Activated B cell treated with CpG ODN at 0.5 μM for 24 hours (primary cell): ENCODE measurements at regions not wholly inside any gene's neighbourhood (a gene's known extent, or its start where the extent isn't known, plus 50 kb on each side); places are given as distances from the start of the nearest gene placed in this dataset.

Source experiments
- ATAC-seq: fragments of 200-7000 bp; cut with Tn5 transposase; one replicate; pipeline ENCODE4 v1.10.0; 2021; ENCODE audit warnings: low read depth, mild to moderate bottlenecking, moderate library complexity
- CTCF ChIA-PET: fragments of 350-600 bp; sonication (Branson Sonifier 250); formaldehyde crosslinking; loops from one replicate; lab custom pipeline; 2021; ENCODE audit warnings: antibody characterized with exemption; lab: Charles Lee
- POLR2A ChIA-PET: fragments of 350-600 bp; sonication (Branson Sonifier 250); formaldehyde crosslinking; loops from one replicate; lab custom pipeline; 2021; ENCODE audit warnings: antibody characterized with exemption; lab: Charles Lee
- DNase-seq: peaks from one replicate; pipeline ENCODE4 v3.0.0; 2022
- H3K27ac Mint-ChIP-seq: one replicate; pipeline ENCODE4 v1.8.0; 2020; ENCODE audit warnings: mixed read lengths
- H3K27me3 Mint-ChIP-seq: one replicate; pipeline ENCODE4 v1.8.0; 2021; ENCODE audit warnings: mixed read lengths
- H3K36me3 Mint-ChIP-seq: one replicate; pipeline ENCODE4 v1.8.0; 2021; ENCODE audit warnings: low read depth, mixed read lengths
- H3K4me1 Mint-ChIP-seq: one replicate; pipeline ENCODE4 v1.8.0; 2021; ENCODE audit warnings: mixed read lengths
- H3K4me3 Mint-ChIP-seq: one replicate; pipeline ENCODE4 v1.8.0; 2020; ENCODE audit warnings: mild to moderate bottlenecking, mixed read lengths
- H3K9me3 Mint-ChIP-seq: one replicate; pipeline ENCODE4 v1.8.0; 2020; ENCODE audit warnings: mixed read lengths
- intact Hi-C: fragments of 100-400 bp; cut with micrococcal nuclease; formaldehyde crosslinking; loops from one replicate; pipeline ENCODE4 v1.15.1; 2024
- TF ChIP-seq, protein P1 (sequence below): fragments of 200-600 bp; IDR thresholded peaks from one replicate; pipeline ENCODE4 v1.8.0; 2022; ENCODE audit warnings: antibody characterized with exemption, mild to moderate bottlenecking

DNA sequence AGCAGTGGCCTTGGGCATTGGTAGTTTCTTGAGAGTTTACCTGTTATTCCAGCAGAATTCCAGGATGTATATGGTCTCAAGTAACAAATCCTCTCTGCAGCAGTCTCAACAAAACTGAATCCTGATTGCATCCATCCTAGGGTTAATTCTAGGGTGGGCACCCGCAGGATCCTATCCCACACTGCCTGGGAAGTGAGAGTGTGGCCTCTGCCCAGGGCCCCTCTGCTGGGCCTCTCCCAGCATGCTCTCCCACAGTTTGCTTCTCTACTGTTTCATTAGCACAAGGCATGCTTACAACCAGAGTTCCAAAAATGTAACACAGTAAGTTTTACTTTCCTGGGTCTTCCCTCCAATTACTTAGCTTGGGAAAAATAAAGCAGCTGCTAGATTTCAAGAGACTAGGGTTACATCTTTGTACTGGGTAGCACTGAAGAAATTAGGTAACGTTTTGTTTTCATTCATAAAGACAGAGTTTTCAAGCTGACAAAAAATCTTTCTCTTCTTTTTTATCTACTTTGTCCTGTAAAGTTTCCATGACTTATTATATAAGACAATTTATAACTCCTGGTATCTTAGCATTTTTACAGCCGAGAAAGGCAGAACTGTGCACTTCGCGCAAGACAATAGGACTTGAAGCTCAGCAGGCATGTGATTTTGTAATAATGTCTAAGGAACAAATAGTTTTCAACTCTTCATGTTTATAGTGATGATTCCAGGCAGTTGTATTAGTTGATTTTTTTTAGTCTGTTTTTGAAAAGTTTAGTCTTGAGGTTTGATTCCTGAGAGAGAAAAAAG, 131.2 kb upstream of the PCDH18 start:
- POLR2A ChIA-PET: no interaction called here
- no peaks in the 10 kb centered on the region for H3K9me3 Mint-ChIP-seq
- H3K27me3 Mint-ChIP-seq: no peaks in the 10 kb centered on the region
- no peaks in the 10 kb centered on the region for H3K4me1 Mint-ChIP-seq
- CTCF ChIA-PET: no interaction called here
- DNase-seq (no peak), ATAC-seq (no peak)
- H3K4me3 Mint-ChIP-seq: no peak overlapping the region
- H3K36me3 Mint-ChIP-seq: no peaks in the 10 kb centered on the region
- no peak overlapping the region for H3K27ac Mint-ChIP-seq
- TF ChIP-seq, protein P1, sequence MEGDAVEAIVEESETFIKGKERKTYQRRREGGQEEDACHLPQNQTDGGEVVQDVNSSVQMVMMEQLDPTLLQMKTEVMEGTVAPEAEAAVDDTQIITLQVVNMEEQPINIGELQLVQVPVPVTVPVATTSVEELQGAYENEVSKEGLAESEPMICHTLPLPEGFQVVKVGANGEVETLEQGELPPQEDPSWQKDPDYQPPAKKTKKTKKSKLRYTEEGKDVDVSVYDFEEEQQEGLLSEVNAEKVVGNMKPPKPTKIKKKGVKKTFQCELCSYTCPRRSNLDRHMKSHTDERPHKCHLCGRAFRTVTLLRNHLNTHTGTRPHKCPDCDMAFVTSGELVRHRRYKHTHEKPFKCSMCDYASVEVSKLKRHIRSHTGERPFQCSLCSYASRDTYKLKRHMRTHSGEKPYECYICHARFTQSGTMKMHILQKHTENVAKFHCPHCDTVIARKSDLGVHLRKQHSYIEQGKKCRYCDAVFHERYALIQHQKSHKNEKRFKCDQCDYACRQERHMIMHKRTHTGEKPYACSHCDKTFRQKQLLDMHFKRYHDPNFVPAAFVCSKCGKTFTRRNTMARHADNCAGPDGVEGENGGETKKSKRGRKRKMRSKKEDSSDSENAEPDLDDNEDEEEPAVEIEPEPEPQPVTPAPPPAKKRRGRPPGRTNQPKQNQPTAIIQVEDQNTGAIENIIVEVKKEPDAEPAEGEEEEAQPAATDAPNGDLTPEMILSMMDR: no peak
- intact Hi-C loops: no loop called here

DNA sequence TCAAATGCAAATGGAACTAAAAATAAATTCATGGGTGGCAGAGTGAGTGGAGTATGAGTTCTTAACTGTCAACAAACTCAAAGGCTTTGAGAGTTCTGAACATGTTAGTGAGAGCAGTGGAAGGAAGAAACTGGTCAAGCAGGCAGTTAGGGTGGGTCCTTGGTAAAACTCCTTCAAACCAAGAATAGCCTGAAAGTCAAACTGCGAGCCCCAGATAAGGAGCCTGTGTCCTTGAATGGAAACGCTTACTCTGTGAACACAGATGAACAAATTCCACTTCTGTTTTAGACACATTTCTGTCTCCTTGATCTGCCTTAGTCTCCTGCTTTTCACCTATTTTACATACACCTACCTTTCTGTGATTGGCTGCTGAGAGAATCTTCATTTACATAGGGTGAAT, 129.4 kb upstream of the PCDH18 start:
- ATAC-seq (no peak), DNase-seq (no peak)
- intact Hi-C loops: no loop called here
- Mint-ChIP-seq H3K4me1 (no peaks in the 10 kb centered on the region), H3K9me3 (peaks cover 3% of the 10 kb centered on the region), H3K36me3 (no peaks in the 10 kb centered on the region), H3K4me3 (no peak overlapping the region), H3K27ac (no peak overlapping the region), H3K27me3 (no peaks in the 10 kb centered on the region)
- TF ChIP-seq, protein P1: no peak
- POLR2A ChIA-PET: no interaction called here
- CTCF ChIA-PET: no interaction called here

DNA sequence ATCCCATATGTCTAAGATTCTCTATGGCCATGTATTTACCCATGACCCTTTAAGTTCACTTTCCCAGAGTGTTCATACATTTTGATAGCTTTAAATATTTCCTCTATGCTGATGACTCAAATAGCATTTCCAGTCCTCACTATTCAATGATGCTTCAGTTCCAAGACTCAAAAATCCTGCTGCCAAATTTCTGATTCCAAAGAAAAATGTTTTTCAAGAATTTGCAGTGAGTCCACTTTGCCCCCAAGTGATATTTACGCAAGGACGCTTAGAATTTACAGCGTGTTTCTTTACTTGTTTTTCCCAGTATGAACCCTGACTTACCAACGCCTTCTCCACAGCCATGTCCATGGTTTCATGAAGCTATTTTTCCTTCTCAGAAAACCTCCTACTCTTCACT, 127.9 kb upstream of the PCDH18 start:
- CTCF ChIA-PET: no interaction called here
- ATAC-seq (no peak), DNase-seq (no peak)
- H3K36me3 Mint-ChIP-seq: no peaks in the 10 kb centered on the region
- H3K4me3 Mint-ChIP-seq: no peak overlapping the region
- intact Hi-C loops: no loop called here
- H3K9me3 Mint-ChIP-seq: peaks cover 3% of the 10 kb centered on the region
- TF ChIP-seq, protein P1: no peak
- POLR2A ChIA-PET: no interaction called here
- no peak overlapping the region for H3K27ac Mint-ChIP-seq
- no peaks in the 10 kb centered on the region for H3K27me3 Mint-ChIP-seq
- H3K4me1 Mint-ChIP-seq: no peaks in the 10 kb centered on the region

DNA sequence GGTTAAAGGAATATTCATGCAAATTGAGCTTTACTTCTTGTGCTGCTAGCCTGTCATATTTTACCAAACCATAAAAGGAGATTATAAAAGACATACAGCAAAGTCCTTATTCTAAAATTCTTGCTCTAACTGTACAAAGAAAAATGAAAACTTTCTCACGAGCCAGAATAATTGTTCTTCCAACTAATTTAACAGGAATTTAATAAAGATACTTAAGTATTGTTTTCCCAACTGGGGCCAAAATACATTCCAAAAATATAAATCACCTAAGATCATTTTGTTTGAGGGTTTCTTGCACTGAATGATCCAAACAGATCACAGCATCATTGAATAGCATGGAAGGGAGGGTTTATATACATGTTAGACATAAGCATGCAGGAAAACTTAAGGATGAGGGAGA, 127.1 kb upstream of the PCDH18 start:
- intact Hi-C loops: no loop called here
- Mint-ChIP-seq H3K36me3 (no peaks in the 10 kb centered on the region), H3K4me1 (no peaks in the 10 kb centered on the region), H3K9me3 (peaks cover 3% of the 10 kb centered on the region), H3K27ac (no peak overlapping the region), H3K27me3 (no peaks in the 10 kb centered on the region), H3K4me3 (no peak overlapping the region)
- ATAC-seq (no peak), DNase-seq (no peak)
- ChIA-PET CTCF (no interaction called here), POLR2A (no interaction called here)
- TF ChIP-seq, protein P1: no peak

DNA sequence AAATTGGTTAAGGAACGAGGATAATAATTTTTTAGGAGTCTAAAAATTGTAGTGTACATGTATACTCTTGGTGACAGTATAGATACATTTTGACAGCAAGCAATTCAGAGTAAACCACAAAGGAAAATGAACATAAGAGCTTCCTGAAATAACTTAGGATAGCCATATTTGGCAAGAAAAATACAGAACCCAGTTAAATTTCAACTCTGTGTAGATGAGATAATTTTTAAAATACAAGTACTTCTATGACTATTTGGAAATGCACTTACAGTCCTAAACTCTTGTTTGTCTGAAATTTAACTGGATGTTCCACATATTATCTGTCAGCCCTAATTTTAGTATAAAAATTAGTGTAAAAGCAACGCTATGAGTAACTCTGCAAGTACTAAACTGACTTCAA, 124.4 kb upstream of the PCDH18 start:
- Mint-ChIP-seq H3K27me3 (no peaks in the 10 kb centered on the region), H3K4me1 (no peaks in the 10 kb centered on the region), H3K9me3 (peaks cover 3% of the 10 kb centered on the region), H3K36me3 (no peaks in the 10 kb centered on the region), H3K4me3 (no peak overlapping the region), H3K27ac (no peak overlapping the region)
- ChIA-PET CTCF (no interaction called here), POLR2A (no interaction called here)
- no peak for DNase-seq
- no peak for ATAC-seq
- intact Hi-C loops: no loop called here
- TF ChIP-seq, protein P1: no peak
